HG02763 (cell line): ENCODE measurements at regions not wholly inside any gene's neighbourhood (a gene's known extent, or its start where the extent isn't known, plus 50 kb on each side); places are given as distances from the start of the nearest gene placed in this dataset.
"Not testable (repeated sequence)": the region's sequence is repeated elsewhere in the genome, so short reads cannot be mapped to it uniquely, and the experiment has no call there.

Experiments
- ATAC-seq: cut with Tn5 transposase; IDR thresholded peaks from one replicate; pipeline ENCODE4 v1.9.1; 2021; ENCODE audit warnings: mild to moderate bottlenecking, moderate library complexity; ENCODE audit not compliant: unreplicated experiment

GRCh38 chr2:12017499-12018157, 271.2 kb downstream of the LPIN1 start:
- ATAC-seq, result no peak

GRCh38 chr2:12018726-12019125, 272.3 kb downstream of the LPIN1 start:
- ATAC-seq, result not testable (repeated sequence)

GRCh38 chr2:12020833-12021469, 274.5 kb downstream of the LPIN1 start:
- no peak for ATAC-seq

- ATAC-seq, result not testable (repeated sequence)
Observed at GRCh38 chr2:12024197-12024907, 277.9 kb downstream of the LPIN1 start.

GRCh38 chr2:12027136-12027535, 280.7 kb downstream of the LPIN1 start:
- no peak for ATAC-seq

GRCh38 chr2:12031866-12032265, 285.4 kb downstream of the LPIN1 start:
- no peak for ATAC-seq

GRCh38 chr2:12032398-12032797, 286.0 kb downstream of the LPIN1 start:
- peak; percentile 79 for ATAC-seq

GRCh38 chr2:12032975-12033374, 286.5 kb downstream of the LPIN1 start:
- ATAC-seq, result no peak

- no peak for ATAC-seq
Observed at GRCh38 chr2:12033494-12033893, 287.1 kb downstream of the LPIN1 start.

- ATAC-seq, result no peak
Observed at GRCh38 chr2:12034382-12034781, 287.9 kb downstream of the LPIN1 start.

GRCh38 chr2:12035029-12035720, 288.7 kb downstream of the LPIN1 start:
- ATAC-seq, result no peak

GRCh38 chr2:12035956-12036639, 289.7 kb downstream of the LPIN1 start:
- no peak for ATAC-seq

- ATAC-seq, result no peak
Observed at GRCh38 chr2:12036640-12036983, 290.2 kb downstream of the LPIN1 start.

GRCh38 chr2:12037301-12037700, 290.9 kb downstream of the LPIN1 start:
- ATAC-seq, result no peak

- no peak for ATAC-seq
Observed at GRCh38 chr2:12041236-12041635, 294.8 kb downstream of the LPIN1 start.

- ATAC-seq, result no peak
Observed at GRCh38 chr2:12043131-12043530, 296.7 kb downstream of the LPIN1 start.

GRCh38 chr2:12044857-12045256, 298.4 kb downstream of the LPIN1 start:
- peak; percentile 68 for ATAC-seq

GRCh38 chr2:12045864-12046291, 299.4 kb downstream of the LPIN1 start:
- peak; percentile 35 for ATAC-seq

- no peak for ATAC-seq
Observed at GRCh38 chr2:12046641-12047040, 300.2 kb downstream of the LPIN1 start.

- no peak for ATAC-seq
Observed at GRCh38 chr2:12047761-12048160, 301.3 kb downstream of the LPIN1 start.

GRCh38 chr2:12048550-12048949, 302.1 kb downstream of the LPIN1 start:
- no peak for ATAC-seq
